OCI-LY7 (cell line): ENCODE measurements at regions not wholly inside any gene's neighbourhood (a gene's known extent, or its start where the extent isn't known, plus 50 kb on each side); places are given as distances from the start of the nearest gene placed in this dataset.

Source experiments
- CTCF ChIP-seq: fragments of 200-600 bp; sonication (generic); conservative IDR thresholded peaks from 2 replicates; pipeline ENCODE4 v1.5.1; 2014; ENCODE audit warnings: mild to moderate bottlenecking, antibody characterized with exemption, low read length, moderate library complexity, mixed read lengths
- EZH2phosphoT487 ChIP-seq: fragments of 200-600 bp; sonication (generic); IDR thresholded peaks from 2 replicates; pipeline ENCODE4 v1.6.1; 2018; ENCODE audit warnings: low read depth, borderline replicate concordance, mild to moderate bottlenecking, mixed run types, antibody characterized with exemption, low read length, moderate library complexity, mixed read lengths

- TF ChIP-seq CTCF, result no peak
- no peak for TF ChIP-seq EZH2phosphoT487
These were observed 465.2 kb downstream of the MAFB start for GRCh38 chr20:40223810-40224209.
